GM23338 (cell line): ENCODE measurements at regions not wholly inside any gene's neighbourhood (a gene's known extent, or its start where the extent isn't known, plus 50 kb on each side); places are given as distances from the start of the nearest gene placed in this dataset.

Experiments used
- TF ChIP-seq, protein P1 (sequence below), 2 experiments: fragments of 200-600 bp in 1 of 2; sonication (generic) in 1 of 2; conservative IDR thresholded peaks; 2 replicates each; pipeline versions ENCODE4 v1.5.1 to v1.6.1; 2016 to 2017; ENCODE audit warnings: antibody characterized with exemption in 2 of 2, low read depth in 2 of 2, mild to moderate bottlenecking in 2 of 2, moderate library complexity in 1 of 2
- TF ChIP-seq, protein P2 (sequence below): IDR thresholded peaks from one replicate; pipeline ENCODE4 v1.6.1; 2018; ENCODE audit warnings: antibody characterized with exemption; ENCODE audit not compliant: unreplicated experiment

DNA sequence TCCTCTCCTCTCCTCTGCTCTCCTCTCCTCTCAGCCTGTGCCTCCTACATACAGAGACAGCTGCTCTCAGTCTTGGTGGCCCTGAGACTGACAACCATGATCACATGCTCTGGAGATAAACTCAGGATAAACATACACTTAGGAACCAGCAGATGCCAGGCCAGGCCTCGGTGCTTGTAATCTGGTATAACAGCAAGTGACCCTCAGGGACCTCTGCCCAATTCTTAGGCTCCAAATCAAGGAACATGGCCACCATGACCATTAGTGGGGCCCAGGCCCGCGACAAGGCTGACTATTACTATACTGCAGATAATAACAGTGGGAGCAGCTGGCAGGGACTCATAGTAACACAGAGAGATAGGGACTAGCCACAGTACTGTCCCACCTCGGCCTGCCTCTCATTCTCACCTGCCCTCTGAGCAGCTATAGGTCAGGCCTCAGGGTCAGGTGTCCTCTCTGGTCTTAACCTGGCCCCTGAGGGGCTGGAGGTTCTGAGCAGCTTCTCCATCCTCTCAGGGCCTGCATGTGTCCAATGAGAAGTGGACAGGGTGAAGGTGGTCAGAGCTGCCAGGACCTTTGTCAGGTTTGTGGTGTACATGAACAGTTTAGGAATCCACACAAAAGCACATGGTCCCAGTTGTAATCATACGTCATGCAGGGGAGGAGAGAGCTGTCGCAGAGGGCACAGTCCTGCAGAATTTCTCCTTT is 106.1 kb downstream of the GGTLC2 start:
- TF ChIP-seq, protein P1, sequence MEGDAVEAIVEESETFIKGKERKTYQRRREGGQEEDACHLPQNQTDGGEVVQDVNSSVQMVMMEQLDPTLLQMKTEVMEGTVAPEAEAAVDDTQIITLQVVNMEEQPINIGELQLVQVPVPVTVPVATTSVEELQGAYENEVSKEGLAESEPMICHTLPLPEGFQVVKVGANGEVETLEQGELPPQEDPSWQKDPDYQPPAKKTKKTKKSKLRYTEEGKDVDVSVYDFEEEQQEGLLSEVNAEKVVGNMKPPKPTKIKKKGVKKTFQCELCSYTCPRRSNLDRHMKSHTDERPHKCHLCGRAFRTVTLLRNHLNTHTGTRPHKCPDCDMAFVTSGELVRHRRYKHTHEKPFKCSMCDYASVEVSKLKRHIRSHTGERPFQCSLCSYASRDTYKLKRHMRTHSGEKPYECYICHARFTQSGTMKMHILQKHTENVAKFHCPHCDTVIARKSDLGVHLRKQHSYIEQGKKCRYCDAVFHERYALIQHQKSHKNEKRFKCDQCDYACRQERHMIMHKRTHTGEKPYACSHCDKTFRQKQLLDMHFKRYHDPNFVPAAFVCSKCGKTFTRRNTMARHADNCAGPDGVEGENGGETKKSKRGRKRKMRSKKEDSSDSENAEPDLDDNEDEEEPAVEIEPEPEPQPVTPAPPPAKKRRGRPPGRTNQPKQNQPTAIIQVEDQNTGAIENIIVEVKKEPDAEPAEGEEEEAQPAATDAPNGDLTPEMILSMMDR (conservative IDR thresholded peaks at IDR 0.05; ENCODE audit: low read depth in 2 of 2) = no peak
- TF ChIP-seq, protein P2, sequence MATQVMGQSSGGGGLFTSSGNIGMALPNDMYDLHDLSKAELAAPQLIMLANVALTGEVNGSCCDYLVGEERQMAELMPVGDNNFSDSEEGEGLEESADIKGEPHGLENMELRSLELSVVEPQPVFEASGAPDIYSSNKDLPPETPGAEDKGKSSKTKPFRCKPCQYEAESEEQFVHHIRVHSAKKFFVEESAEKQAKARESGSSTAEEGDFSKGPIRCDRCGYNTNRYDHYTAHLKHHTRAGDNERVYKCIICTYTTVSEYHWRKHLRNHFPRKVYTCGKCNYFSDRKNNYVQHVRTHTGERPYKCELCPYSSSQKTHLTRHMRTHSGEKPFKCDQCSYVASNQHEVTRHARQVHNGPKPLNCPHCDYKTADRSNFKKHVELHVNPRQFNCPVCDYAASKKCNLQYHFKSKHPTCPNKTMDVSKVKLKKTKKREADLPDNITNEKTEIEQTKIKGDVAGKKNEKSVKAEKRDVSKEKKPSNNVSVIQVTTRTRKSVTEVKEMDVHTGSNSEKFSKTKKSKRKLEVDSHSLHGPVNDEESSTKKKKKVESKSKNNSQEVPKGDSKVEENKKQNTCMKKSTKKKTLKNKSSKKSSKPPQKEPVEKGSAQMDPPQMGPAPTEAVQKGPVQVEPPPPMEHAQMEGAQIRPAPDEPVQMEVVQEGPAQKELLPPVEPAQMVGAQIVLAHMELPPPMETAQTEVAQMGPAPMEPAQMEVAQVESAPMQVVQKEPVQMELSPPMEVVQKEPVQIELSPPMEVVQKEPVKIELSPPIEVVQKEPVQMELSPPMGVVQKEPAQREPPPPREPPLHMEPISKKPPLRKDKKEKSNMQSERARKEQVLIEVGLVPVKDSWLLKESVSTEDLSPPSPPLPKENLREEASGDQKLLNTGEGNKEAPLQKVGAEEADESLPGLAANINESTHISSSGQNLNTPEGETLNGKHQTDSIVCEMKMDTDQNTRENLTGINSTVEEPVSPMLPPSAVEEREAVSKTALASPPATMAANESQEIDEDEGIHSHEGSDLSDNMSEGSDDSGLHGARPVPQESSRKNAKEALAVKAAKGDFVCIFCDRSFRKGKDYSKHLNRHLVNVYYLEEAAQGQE = no peak
